SK-N-SH treated with all-trans-retinoic acid at 6 μM for 48 hours (cell line): ENCODE measurements at regions not wholly inside any gene's neighbourhood (a gene's known extent, or its start where the extent isn't known, plus 50 kb on each side); places are given as distances from the start of the nearest gene placed in this dataset.

Source experiments
- ESRRG ChIP-seq: fragments of 250-450 bp; sonication (Bioruptor Pico); IDR thresholded peaks from 2 replicates; pipeline ENCODE4 v1.6.1; 2021; ENCODE audit warnings: mild to moderate bottlenecking
- RARB ChIP-seq: fragments of 250-450 bp; sonication (Bioruptor Pico); IDR thresholded peaks from 2 replicates; pipeline ENCODE4 v1.8.0; 2021; ENCODE audit warnings: mild to moderate bottlenecking, moderate library complexity

DNA sequence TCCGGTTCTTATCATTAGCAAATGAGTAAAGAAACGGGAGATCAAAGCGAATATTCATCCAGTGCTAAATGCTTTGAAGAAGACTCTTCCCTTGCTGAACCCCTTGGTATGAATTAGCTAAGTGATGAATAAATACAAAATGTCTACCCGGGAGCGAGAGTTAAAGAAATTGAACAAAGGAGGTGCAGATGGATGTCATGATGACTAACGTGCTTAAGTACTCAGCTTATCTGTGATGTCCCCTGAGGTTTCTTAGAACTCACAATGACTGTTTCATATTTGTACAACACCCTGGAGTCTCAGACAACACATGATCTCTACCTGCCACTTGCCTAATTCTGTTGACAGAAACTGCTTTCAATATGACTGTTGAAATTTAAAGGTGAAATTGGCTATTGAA is 148.5 kb downstream of the TMEM200C start:
- TF ChIP-seq RARB = no peak
- TF ChIP-seq ESRRG (CRISPR knock-in tag) = no peak
